HEK293 (cell line): ENCODE measurements at regions not wholly inside any gene's neighbourhood (a gene's known extent, or its start where the extent isn't known, plus 50 kb on each side); places are given as distances from the start of the nearest gene placed in this dataset.

Source experiments
- CTCF ChIA-PET: fragments of 350-600 bp; formaldehyde crosslinking; extraction: SDS; loops from one replicate; lab custom pipeline; 2021; ENCODE audit warnings: antibody characterized with exemption; lab: Yijun Ruan, JAX
- POLR2A ChIA-PET: fragments of 300-600 bp; formaldehyde crosslinking; extraction: SDS; loops from one replicate; lab custom pipeline; 2020; ENCODE audit warnings: antibody characterized with exemption, inconsistent platforms; lab: Yijun Ruan, JAX
- H3K27ac ChIP-seq: fragments of 200-500 bp; sonication (Bioruptor generic); 2 replicates; pipeline ENCODE4 v1.5.1; 2014; ENCODE audit warnings: low read depth, low read length, control low read depth, inconsistent platforms; ENCODE audit errors: extremely low read depth
- H3K36me3 ChIP-seq, 2 experiments: fragments of 200-500 bp in 1 of 2; sonication (Bioruptor generic) in 1 of 2; 1 replicate in 1 of 2; 2 replicates in 1 of 2; pipeline ENCODE4 v1.5.1; 2014 to 2017; ENCODE audit warnings: inconsistent platforms in 2 of 2, low read length in 2 of 2; ENCODE audit not compliant: control insufficient read depth in 2 of 2, insufficient read depth in 1 of 2
- H3K4me1 ChIP-seq: fragments of 200-500 bp; sonication (Bioruptor generic); 2 replicates; pipeline ENCODE4 v1.5.1; 2014; ENCODE audit warnings: mild to moderate bottlenecking, low read length, inconsistent platforms; ENCODE audit not compliant: control insufficient read depth, insufficient read depth
- H3K4me3 ChIP-seq: 2 replicates; pipeline ENCODE4 v1.5.1; 2011; ENCODE audit warnings: low read depth, mild to moderate bottlenecking, control low read depth, low read length, moderate library complexity
- H3K9me3 ChIP-seq: fragments of 200-500 bp; sonication (Bioruptor generic); 2 replicates; pipeline ENCODE4 v1.5.1; 2014; ENCODE audit warnings: low read depth, low read length, inconsistent platforms; ENCODE audit not compliant: control insufficient read depth, insufficient read depth
- GFI1B ChIP-seq: fragments of 450-650 bp; formaldehyde crosslinking; IDR thresholded peaks from 2 replicates; pipeline ENCODE4 v1.5.1; 2016; ENCODE audit warnings: missing biosample characterization, missing genetic modification characterization
- HOXC10 ChIP-seq: sonication (generic); formaldehyde crosslinking; IDR thresholded peaks from 2 replicates; pipeline ENCODE4 v1.8.1; 2023; ENCODE audit warnings: mild to moderate bottlenecking, missing genetic modification reagents
- KLF1 ChIP-seq: fragments of 450-650 bp; formaldehyde crosslinking; IDR thresholded peaks from 2 replicates; pipeline ENCODE4 v1.5.1; 2016; ENCODE audit warnings: missing biosample characterization, missing genetic modification characterization
- PRDM10 ChIP-seq: fragments of 450-650 bp; formaldehyde crosslinking; IDR thresholded peaks from 2 replicates; pipeline ENCODE4 v1.5.1; 2016; ENCODE audit warnings: missing biosample characterization, missing genetic modification characterization
- SP2 ChIP-seq: fragments of 450-650 bp; formaldehyde crosslinking; IDR thresholded peaks from 2 replicates; pipeline ENCODE4 v1.5.1; 2016; ENCODE audit warnings: missing biosample characterization, missing genetic modification characterization
- ZBTB26 ChIP-seq: fragments of 450-650 bp; formaldehyde crosslinking; optimal IDR thresholded peaks from 2 replicates; pipeline ENCODE3; 2016; ENCODE audit warnings: missing biosample characterization, mild to moderate bottlenecking, missing genetic modification characterization
- ZFHX2 ChIP-seq: fragments of 450-650 bp; formaldehyde crosslinking; conservative IDR thresholded peaks from 2 replicates; pipeline ENCODE4 v1.5.1; 2016; ENCODE audit warnings: missing biosample characterization, missing genetic modification characterization
- ZNF121 ChIP-seq: fragments of 450-650 bp; formaldehyde crosslinking; IDR thresholded peaks from 2 replicates; pipeline ENCODE4 v1.5.1; 2016; ENCODE audit warnings: missing biosample characterization, missing genetic modification characterization
- ZNF175 ChIP-seq: fragments of 450-650 bp; formaldehyde crosslinking; IDR thresholded peaks from 2 replicates; pipeline ENCODE4 v1.5.1; 2016; ENCODE audit warnings: missing biosample characterization, missing genetic modification characterization
- ZNF214 ChIP-seq: fragments of 450-650 bp; formaldehyde crosslinking; IDR thresholded peaks from 2 replicates; pipeline ENCODE4 v1.5.1; 2017; ENCODE audit warnings: missing biosample characterization, mild to moderate bottlenecking, missing genetic modification characterization, borderline replicate concordance
- ZNF248 ChIP-seq: fragments of 450-650 bp; formaldehyde crosslinking; IDR thresholded peaks from 2 replicates; pipeline ENCODE4 v1.5.1; 2017; ENCODE audit warnings: missing biosample characterization, missing genetic modification characterization
- ZNF488 ChIP-seq: fragments of 450-650 bp; formaldehyde crosslinking; IDR thresholded peaks from 2 replicates; pipeline ENCODE4 v1.5.1; 2016; ENCODE audit warnings: missing biosample characterization, missing genetic modification characterization
- ZNF76 ChIP-seq: fragments of 450-650 bp; formaldehyde crosslinking; IDR thresholded peaks from 2 replicates; pipeline ENCODE4; 2016; ENCODE audit warnings: low read depth, missing biosample characterization, missing genetic modification characterization, borderline replicate concordance
- ZSCAN30 ChIP-seq: fragments of 450-650 bp; IDR thresholded peaks from 2 replicates; pipeline ENCODE4 v1.5.1; 2018; ENCODE audit warnings: missing biosample characterization, mild to moderate bottlenecking, missing genetic modification characterization, moderate library complexity
- TF ChIP-seq, protein P1 (sequence below): fragments of 450-650 bp; formaldehyde crosslinking; IDR thresholded peaks from 2 replicates; pipeline ENCODE4 v1.5.1; 2016; ENCODE audit warnings: missing biosample characterization, missing genetic modification characterization
- TF ChIP-seq, protein P2 (sequence below): fragments of 450-650 bp; formaldehyde crosslinking; IDR thresholded peaks from 2 replicates; pipeline ENCODE4 v1.5.1; 2017; ENCODE audit warnings: missing biosample characterization, missing genetic modification characterization
- TF ChIP-seq, protein P3 (sequence below): fragments of 450-650 bp; formaldehyde crosslinking; IDR thresholded peaks from 2 replicates; pipeline ENCODE4 v1.5.1; 2017; ENCODE audit warnings: missing biosample characterization, missing genetic modification characterization

DNA sequence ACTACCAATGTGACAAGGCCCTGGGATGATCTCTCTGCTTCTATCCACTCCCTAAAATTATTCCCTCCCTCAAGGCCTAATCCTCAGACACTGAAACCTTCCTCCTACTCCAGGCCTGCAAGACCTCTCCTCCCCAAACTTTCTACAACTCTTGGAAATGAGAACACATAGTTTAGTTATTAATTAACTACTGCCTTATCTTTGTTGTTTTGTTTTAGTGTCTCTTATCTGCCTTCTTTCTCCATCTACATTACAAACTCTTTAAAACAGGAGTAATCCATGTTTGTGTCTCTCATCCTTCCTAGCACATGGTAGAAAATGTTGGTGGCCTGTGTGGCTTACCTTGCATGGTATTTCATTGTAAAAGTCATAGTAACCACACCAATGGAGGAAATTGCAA is 139.9 kb upstream of the G2E3 start:
- H3K27ac ChIP-seq: no peak overlapping the region
- no peaks in the 10 kb centered on the region for H3K9me3 ChIP-seq
- TF ChIP-seq SP2: no peak
- TF ChIP-seq, protein P1, sequence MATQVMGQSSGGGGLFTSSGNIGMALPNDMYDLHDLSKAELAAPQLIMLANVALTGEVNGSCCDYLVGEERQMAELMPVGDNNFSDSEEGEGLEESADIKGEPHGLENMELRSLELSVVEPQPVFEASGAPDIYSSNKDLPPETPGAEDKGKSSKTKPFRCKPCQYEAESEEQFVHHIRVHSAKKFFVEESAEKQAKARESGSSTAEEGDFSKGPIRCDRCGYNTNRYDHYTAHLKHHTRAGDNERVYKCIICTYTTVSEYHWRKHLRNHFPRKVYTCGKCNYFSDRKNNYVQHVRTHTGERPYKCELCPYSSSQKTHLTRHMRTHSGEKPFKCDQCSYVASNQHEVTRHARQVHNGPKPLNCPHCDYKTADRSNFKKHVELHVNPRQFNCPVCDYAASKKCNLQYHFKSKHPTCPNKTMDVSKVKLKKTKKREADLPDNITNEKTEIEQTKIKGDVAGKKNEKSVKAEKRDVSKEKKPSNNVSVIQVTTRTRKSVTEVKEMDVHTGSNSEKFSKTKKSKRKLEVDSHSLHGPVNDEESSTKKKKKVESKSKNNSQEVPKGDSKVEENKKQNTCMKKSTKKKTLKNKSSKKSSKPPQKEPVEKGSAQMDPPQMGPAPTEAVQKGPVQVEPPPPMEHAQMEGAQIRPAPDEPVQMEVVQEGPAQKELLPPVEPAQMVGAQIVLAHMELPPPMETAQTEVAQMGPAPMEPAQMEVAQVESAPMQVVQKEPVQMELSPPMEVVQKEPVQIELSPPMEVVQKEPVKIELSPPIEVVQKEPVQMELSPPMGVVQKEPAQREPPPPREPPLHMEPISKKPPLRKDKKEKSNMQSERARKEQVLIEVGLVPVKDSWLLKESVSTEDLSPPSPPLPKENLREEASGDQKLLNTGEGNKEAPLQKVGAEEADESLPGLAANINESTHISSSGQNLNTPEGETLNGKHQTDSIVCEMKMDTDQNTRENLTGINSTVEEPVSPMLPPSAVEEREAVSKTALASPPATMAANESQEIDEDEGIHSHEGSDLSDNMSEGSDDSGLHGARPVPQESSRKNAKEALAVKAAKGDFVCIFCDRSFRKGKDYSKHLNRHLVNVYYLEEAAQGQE: no peak
- TF ChIP-seq ZNF76 (tag by site-specific recombination): no peak
- no peak for TF ChIP-seq ZBTB26 (tag by site-specific recombination)
- no peak for TF ChIP-seq ZFHX2 (tag by site-specific recombination)
- ChIA-PET POLR2A (no interaction called here), CTCF (no interaction called here)
- no peak overlapping the region for H3K4me3 ChIP-seq
- H3K36me3 ChIP-seq: no peaks in the 10 kb centered on the region
- H3K4me1 ChIP-seq: no peaks in the 10 kb centered on the region

DNA sequence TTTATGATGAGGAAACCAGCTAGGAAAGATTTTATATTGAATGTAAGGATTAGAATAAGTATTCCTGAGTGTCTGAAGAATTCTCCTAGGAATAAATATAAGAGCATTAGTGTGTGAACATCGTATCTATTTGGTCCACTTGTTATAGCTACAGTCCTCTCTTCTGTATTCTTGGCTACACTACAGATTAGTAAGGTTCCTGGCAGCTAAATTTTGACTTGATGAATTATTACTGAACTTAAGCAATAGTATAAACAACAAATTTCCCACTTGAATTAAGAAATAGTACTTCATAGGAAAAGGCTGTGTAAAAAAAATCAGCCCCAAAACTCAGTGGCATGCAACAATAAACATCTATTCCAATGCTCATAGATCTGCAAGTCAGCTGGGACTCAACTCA is 138.4 kb upstream of the G2E3 start:
- ChIA-PET CTCF (interaction anchor here (0.9 kb wide), 1 partner anchor 415 kb away, joined by 5 read pairs; no protein-coding TSS in a partner anchor), POLR2A (no interaction called here)
- no peak overlapping the region for H3K27ac ChIP-seq
- no peak overlapping the region for H3K4me3 ChIP-seq
- H3K9me3 ChIP-seq: no peaks in the 10 kb centered on the region
- H3K36me3 ChIP-seq: no peaks in the 10 kb centered on the region
- no peak for TF ChIP-seq HOXC10 (CRISPR knock-in tag)
- no peak for TF ChIP-seq ZSCAN30
- no peak for TF ChIP-seq ZNF175 (tag by site-specific recombination)
- TF ChIP-seq, protein P2, sequence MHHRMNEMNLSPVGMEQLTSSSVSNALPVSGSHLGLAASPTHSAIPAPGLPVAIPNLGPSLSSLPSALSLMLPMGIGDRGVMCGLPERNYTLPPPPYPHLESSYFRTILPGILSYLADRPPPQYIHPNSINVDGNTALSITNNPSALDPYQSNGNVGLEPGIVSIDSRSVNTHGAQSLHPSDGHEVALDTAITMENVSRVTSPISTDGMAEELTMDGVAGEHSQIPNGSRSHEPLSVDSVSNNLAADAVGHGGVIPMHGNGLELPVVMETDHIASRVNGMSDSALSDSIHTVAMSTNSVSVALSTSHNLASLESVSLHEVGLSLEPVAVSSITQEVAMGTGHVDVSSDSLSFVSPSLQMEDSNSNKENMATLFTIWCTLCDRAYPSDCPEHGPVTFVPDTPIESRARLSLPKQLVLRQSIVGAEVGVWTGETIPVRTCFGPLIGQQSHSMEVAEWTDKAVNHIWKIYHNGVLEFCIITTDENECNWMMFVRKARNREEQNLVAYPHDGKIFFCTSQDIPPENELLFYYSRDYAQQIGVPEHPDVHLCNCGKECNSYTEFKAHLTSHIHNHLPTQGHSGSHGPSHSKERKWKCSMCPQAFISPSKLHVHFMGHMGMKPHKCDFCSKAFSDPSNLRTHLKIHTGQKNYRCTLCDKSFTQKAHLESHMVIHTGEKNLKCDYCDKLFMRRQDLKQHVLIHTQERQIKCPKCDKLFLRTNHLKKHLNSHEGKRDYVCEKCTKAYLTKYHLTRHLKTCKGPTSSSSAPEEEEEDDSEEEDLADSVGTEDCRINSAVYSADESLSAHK (tag by site-specific recombination): no peak
- no peak for TF ChIP-seq ZNF488 (tag by site-specific recombination)
- TF ChIP-seq KLF1 (tag by site-specific recombination): no peak
- TF ChIP-seq ZFHX2 (tag by site-specific recombination): no peak
- TF ChIP-seq ZNF214: no peak
- no peaks in the 10 kb centered on the region for H3K4me1 ChIP-seq

- no peak overlapping the region for H3K4me3 ChIP-seq
- no peak overlapping the region for H3K27ac ChIP-seq
- ChIA-PET CTCF (interaction anchor here (0.9 to 1.2 kb wide), 2 partner anchors 17 to 143 kb away, joined by 4 to 5 read pairs; no protein-coding TSS in a partner anchor), POLR2A (no interaction called here)
- H3K4me1 ChIP-seq: no peaks in the 10 kb centered on the region
- no peak for TF ChIP-seq ZNF248 (tag by site-specific recombination)
- no peak for TF ChIP-seq GFI1B (tag by site-specific recombination)
- TF ChIP-seq, protein P3, sequence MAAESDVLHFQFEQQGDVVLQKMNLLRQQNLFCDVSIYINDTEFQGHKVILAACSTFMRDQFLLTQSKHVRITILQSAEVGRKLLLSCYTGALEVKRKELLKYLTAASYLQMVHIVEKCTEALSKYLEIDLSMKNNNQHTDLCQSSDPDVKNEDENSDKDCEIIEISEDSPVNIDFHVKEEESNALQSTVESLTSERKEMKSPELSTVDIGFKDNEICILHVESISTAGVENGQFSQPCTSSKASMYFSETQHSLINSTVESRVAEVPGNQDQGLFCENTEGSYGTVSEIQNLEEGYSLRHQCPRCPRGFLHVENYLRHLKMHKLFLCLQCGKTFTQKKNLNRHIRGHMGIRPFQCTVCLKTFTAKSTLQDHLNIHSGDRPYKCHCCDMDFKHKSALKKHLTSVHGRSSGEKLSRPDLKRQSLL (tag by site-specific recombination): no peak
- no peak for TF ChIP-seq PRDM10
- TF ChIP-seq ZNF121 (tag by site-specific recombination): no peak
- H3K9me3 ChIP-seq: no peaks in the 10 kb centered on the region
- no peaks in the 10 kb centered on the region for H3K36me3 ChIP-seq
These were observed 132.5 kb upstream of the G2E3 start for GRCh38 chr14:30426463-30426862.
